Ishikawa (cell line): ENCODE measurements at regions not wholly inside any gene's neighbourhood (a gene's known extent, or its start where the extent isn't known, plus 50 kb on each side); places are given as distances from the start of the nearest gene placed in this dataset.

Source experiments
- CREB1 ChIP-seq: IDR thresholded peaks from 2 replicates; pipeline ENCODE4 v1.6.1; 2012; ENCODE audit warnings: low read depth
- TF ChIP-seq, protein P1 (sequence below): IDR thresholded peaks from 2 replicates; pipeline ENCODE4 v1.6.1; 2012

DNA sequence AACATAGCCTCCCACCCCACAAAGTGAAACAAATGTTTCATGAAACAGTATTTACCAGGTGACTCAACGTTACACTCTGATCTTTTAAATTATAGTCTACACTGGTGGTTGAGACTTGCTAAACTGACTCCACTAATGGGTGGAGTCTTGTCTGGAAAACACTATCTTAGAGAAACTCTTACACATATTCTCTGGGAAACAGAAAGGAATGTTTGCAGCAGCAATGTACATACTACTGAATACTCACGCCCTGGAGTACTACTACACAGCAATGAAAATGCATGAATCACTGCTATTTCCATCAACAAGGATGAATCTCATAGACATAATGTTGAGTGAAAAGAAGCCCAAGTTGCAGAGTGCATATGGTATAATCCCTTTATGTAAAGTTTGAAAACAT lies 208.5 kb upstream of the IGFBP7 start:
- TF ChIP-seq CREB1: no peak
- TF ChIP-seq, protein P1, sequence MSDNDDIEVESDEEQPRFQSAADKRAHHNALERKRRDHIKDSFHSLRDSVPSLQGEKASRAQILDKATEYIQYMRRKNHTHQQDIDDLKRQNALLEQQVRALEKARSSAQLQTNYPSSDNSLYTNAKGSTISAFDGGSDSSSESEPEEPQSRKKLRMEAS: no peak
